Neural cell (in vitro differentiated cells): ENCODE measurements at regions not wholly inside any gene's neighbourhood (a gene's known extent, or its start where the extent isn't known, plus 50 kb on each side); places are given as distances from the start of the nearest gene placed in this dataset.

ENCODE experiments used
- CTCF ChIP-seq: fragments of 450-650 bp; IDR thresholded peaks from 2 replicates; pipeline ENCODE4 v1.5.1; 2014; ENCODE audit warnings: antibody characterized with exemption, mild to moderate bottlenecking, moderate library complexity; ENCODE audit not compliant: poor library complexity, severe bottlenecking
- POLR2AphosphoS5 ChIP-seq: IDR thresholded peaks from 2 replicates; pipeline ENCODE4 v1.6.1; 2012
- TAF1 ChIP-seq: IDR thresholded peaks from 2 replicates; pipeline ENCODE4 v1.6.1; 2012; ENCODE audit warnings: low read depth

GRCh38 chr11:39570526-39570925, 1888.9 kb downstream of the LRRC4C start:
- TF ChIP-seq CTCF (no peak), TAF1 (no peak), POLR2AphosphoS5 (no peak)
